SK-N-SH treated with all-trans-retinoic acid at 6 μM for 48 hours (cell line): ENCODE measurements at regions not wholly inside any gene's neighbourhood (a gene's known extent, or its start where the extent isn't known, plus 50 kb on each side); places are given as distances from the start of the nearest gene placed in this dataset.

Source experiments
- CSDC2 ChIP-seq: fragments of 250-450 bp; sonication (Bioruptor Pico); IDR thresholded peaks from 2 replicates; pipeline ENCODE4 v1.5.0; 2020; ENCODE audit warnings: mild to moderate bottlenecking, moderate library complexity
- ZFP30 ChIP-seq: fragments of 450-650 bp; formaldehyde crosslinking; IDR thresholded peaks from 2 replicates; pipeline ENCODE4 v1.5.0; 2022; ENCODE audit warnings: mild to moderate bottlenecking, moderate library complexity

GRCh38 chr20:53831228-53831627 lies 237.6 kb upstream of the ZNF217 start:
- TF ChIP-seq CSDC2 (CRISPR knock-in tag): no peak
- no peak for TF ChIP-seq ZFP30 (CRISPR knock-in tag)
